ENCODE measurements at regions not wholly inside any gene's neighbourhood (a gene's known extent, or its start where the extent isn't known, plus 50 kb on each side); places are given as distances from the start of the nearest gene placed in this dataset.
A peak's percentile ranks its signal among the peaks of the same experiment; 100 is the strongest.

- Mint-ChIP-seq H3K9me3 (ENCODE audit: low read depth) (no peaks in the 10 kb centered on the region), H3K36me3 (peaks cover 7% of the 10 kb centered on the region), H3K27ac (no peak overlapping the region), H3K27me3 (no peaks in the 10 kb centered on the region), H3K4me1 (peaks cover 51% of the 10 kb centered on the region), H3K4me3 (no peak overlapping the region)
- ATAC-seq (no peak), DNase-seq (no peak)
- CTCF ChIA-PET, result interaction anchor here (0.6 kb wide), 1 partner anchor 520 kb away, joined by 3 read pairs; no protein-coding TSS in a partner anchor
Observed at GRCh38 chr4:100099746-100100145, 90.5 kb downstream of the DDIT4L start.

GRCh38 chr4:100098681-100099080 lies 91.6 kb downstream of the DDIT4L start:
- peaks cover 7% of the 10 kb centered on the region for H3K36me3 Mint-ChIP-seq
- no peak overlapping the region for H3K4me3 Mint-ChIP-seq
- no peak overlapping the region for H3K27ac Mint-ChIP-seq
- peaks cover 52% of the 10 kb centered on the region for H3K4me1 Mint-ChIP-seq
- CTCF ChIA-PET, result no interaction called here
- H3K27me3 Mint-ChIP-seq, result no peaks in the 10 kb centered on the region
- no peak for ATAC-seq
- DNase-seq, result no peak
- no peaks in the 10 kb centered on the region for H3K9me3 Mint-ChIP-seq (ENCODE audit: low read depth)

- Mint-ChIP-seq H3K4me1 (peaks cover 53% of the 10 kb centered on the region), H3K4me3 (no peak overlapping the region)
- CTCF ChIA-PET, result no interaction called here
Observed at GRCh38 chr4:100098011-100098545, 92.2 kb downstream of the DDIT4L start.

GRCh38 chr4:100095729-100096595 lies 94.3 kb downstream of the DDIT4L start:
- H3K27me3 Mint-ChIP-seq, result no peaks in the 10 kb centered on the region
- peaks cover 5% of the 10 kb centered on the region for H3K36me3 Mint-ChIP-seq
- H3K9me3 Mint-ChIP-seq (ENCODE audit: low read depth), result no peaks in the 10 kb centered on the region
- no peak overlapping the region for H3K4me3 Mint-ChIP-seq
- DNase-seq, result peak; percentile 75
- CTCF ChIA-PET, result interaction anchor here (0.6 to 2.5 kb wide), 10 partner anchors 9 to 149 kb away, joined by 3 to 20 read pairs (median 4); partner anchors contain the start of genes DNAJB14 and H2AZ1
- peak overlapping the region; percentile 65 for H3K27ac Mint-ChIP-seq
- peaks cover 48% of the 10 kb centered on the region for H3K4me1 Mint-ChIP-seq
- peak; percentile 86 for ATAC-seq

More at GRCh38 chr4:100098011-100098545, 92.2 kb downstream of the DDIT4L start:
- Mint-ChIP-seq H3K27ac (no peak overlapping the region), H3K9me3 (ENCODE audit: low read depth) (no peaks in the 10 kb centered on the region), H3K27me3 (no peaks in the 10 kb centered on the region), H3K36me3 (peaks cover 7% of the 10 kb centered on the region)
- ATAC-seq (no peak), DNase-seq (no peak)

GRCh38 chr4:100093091-100093866 lies 97.0 kb downstream of the DDIT4L start:
- DNase-seq (peak; percentile 90), ATAC-seq (peak; percentile 96)
- peaks cover 36% of the 10 kb centered on the region for H3K4me1 Mint-ChIP-seq
- CTCF ChIA-PET, result interaction anchor here (0.7 to 2.6 kb wide), 33 partner anchors 9 to 1638 kb away, joined by 3 to 19 read pairs (median 4); no protein-coding TSS in a partner anchor
- peaks cover 5% of the 10 kb centered on the region for H3K36me3 Mint-ChIP-seq
- peak overlapping the region; percentile 66 for H3K27ac Mint-ChIP-seq
- peaks cover 4% of the 10 kb centered on the region for H3K27me3 Mint-ChIP-seq
- H3K9me3 Mint-ChIP-seq (ENCODE audit: low read depth), result no peaks in the 10 kb centered on the region
- H3K4me3 Mint-ChIP-seq, result no peak overlapping the region

GRCh38 chr4:100087743-100088142 lies 102.5 kb downstream of the DDIT4L start:
- Mint-ChIP-seq H3K36me3 (peaks cover 3% of the 10 kb centered on the region), H3K4me3 (no peak overlapping the region), H3K4me1 (peaks cover 13% of the 10 kb centered on the region), H3K27ac (no peak overlapping the region), H3K27me3 (peaks cover 4% of the 10 kb centered on the region), H3K9me3 (ENCODE audit: low read depth) (peaks cover 4% of the 10 kb centered on the region)
- DNase-seq, result no peak
- no peak for ATAC-seq
- CTCF ChIA-PET, result interaction anchor here (1.1 kb wide), 1 partner anchor 8 kb away, joined by 4 read pairs; no protein-coding TSS in a partner anchor

- Mint-ChIP-seq H3K27ac (no peak overlapping the region), H3K27me3 (peaks cover 4% of the 10 kb centered on the region)
- no peak for DNase-seq
Observed at GRCh38 chr4:100086766-100087431, 103.4 kb downstream of the DDIT4L start.

GRCh38 chr4:100084892-100085291 lies 105.4 kb downstream of the DDIT4L start:
- Mint-ChIP-seq H3K4me3 (no peak overlapping the region), H3K36me3 (peaks cover 3% of the 10 kb centered on the region), H3K9me3 (ENCODE audit: low read depth) (peaks cover 4% of the 10 kb centered on the region), H3K4me1 (peaks cover 14% of the 10 kb centered on the region), H3K27me3 (peaks cover under 1% of the 10 kb centered on the region), H3K27ac (peak overlapping the region; percentile 39)
- CTCF ChIA-PET, result no interaction called here
- DNase-seq, result no peak
- ATAC-seq, result no peak

More at GRCh38 chr4:100086766-100087431, 103.4 kb downstream of the DDIT4L start:
- H3K4me3 Mint-ChIP-seq, result no peak overlapping the region
- peaks cover 14% of the 10 kb centered on the region for H3K4me1 Mint-ChIP-seq
- peaks cover 3% of the 10 kb centered on the region for H3K36me3 Mint-ChIP-seq
- H3K9me3 Mint-ChIP-seq (ENCODE audit: low read depth), result peaks cover 4% of the 10 kb centered on the region
- ATAC-seq, result no peak
- CTCF ChIA-PET, result interaction anchor here (1.1 kb wide), 1 partner anchor 9 kb away, joined by 4 read pairs; no protein-coding TSS in a partner anchor

- H3K9me3 Mint-ChIP-seq (ENCODE audit: low read depth), result peaks cover 4% of the 10 kb centered on the region
- CTCF ChIA-PET, result interaction anchor here (1.4 to 1.6 kb wide), 2 partner anchors 10 to 13 kb away, joined by 5 to 10 read pairs; no protein-coding TSS in a partner anchor
- no peaks in the 10 kb centered on the region for H3K27me3 Mint-ChIP-seq
- peaks cover 3% of the 10 kb centered on the region for H3K36me3 Mint-ChIP-seq
- no peak overlapping the region for H3K4me3 Mint-ChIP-seq
- no peak for ATAC-seq
- no peak for DNase-seq
- H3K27ac Mint-ChIP-seq, result no peak overlapping the region
- peaks cover 19% of the 10 kb centered on the region for H3K4me1 Mint-ChIP-seq
Observed at GRCh38 chr4:100083289-100083688, 107.0 kb downstream of the DDIT4L start.

GRCh38 chr4:100082852-100083251 lies 107.4 kb downstream of the DDIT4L start:
- Mint-ChIP-seq H3K27ac (no peak overlapping the region), H3K36me3 (peaks cover 3% of the 10 kb centered on the region), H3K27me3 (no peaks in the 10 kb centered on the region), H3K4me1 (peaks cover 19% of the 10 kb centered on the region), H3K9me3 (ENCODE audit: low read depth) (peaks cover 4% of the 10 kb centered on the region), H3K4me3 (no peak overlapping the region)
- no peak for DNase-seq
- no peak for ATAC-seq
- CTCF ChIA-PET, result interaction anchor here (1.4 to 1.6 kb wide), 2 partner anchors 10 to 13 kb away, joined by 5 to 10 read pairs; no protein-coding TSS in a partner anchor

- no peak overlapping the region for H3K4me3 Mint-ChIP-seq
Observed at GRCh38 chr4:100081491-100081890, 108.8 kb downstream of the DDIT4L start.

GRCh38 chr4:100079264-100079663 lies 111.0 kb downstream of the DDIT4L start:
- Mint-ChIP-seq H3K36me3 (no peaks in the 10 kb centered on the region), H3K9me3 (ENCODE audit: low read depth) (no peaks in the 10 kb centered on the region), H3K4me1 (peaks cover 12% of the 10 kb centered on the region), H3K27ac (no peak overlapping the region), H3K27me3 (no peaks in the 10 kb centered on the region), H3K4me3 (no peak overlapping the region)
- CTCF ChIA-PET, result interaction anchor here (1.1 to 2.2 kb wide), 2 partner anchors 13 to 17 kb away, joined by 3 to 9 read pairs; no protein-coding TSS in a partner anchor
- DNase-seq (no peak), ATAC-seq (no peak)

More at GRCh38 chr4:100081491-100081890, 108.8 kb downstream of the DDIT4L start:
- no peak overlapping the region for H3K27ac Mint-ChIP-seq
- no peaks in the 10 kb centered on the region for H3K27me3 Mint-ChIP-seq
- ATAC-seq (no peak), DNase-seq (no peak)
- CTCF ChIA-PET, result interaction anchor here (0.8 to 1.1 kb wide), 2 partner anchors 12 to 133 kb away, joined by 3 read pairs; no protein-coding TSS in a partner anchor
- H3K4me1 Mint-ChIP-seq, result peaks cover 19% of the 10 kb centered on the region
- no peaks in the 10 kb centered on the region for H3K9me3 Mint-ChIP-seq (ENCODE audit: low read depth)
- H3K36me3 Mint-ChIP-seq, result peaks cover 3% of the 10 kb centered on the region
